AG10803 (cell line): ENCODE measurements at regions not wholly inside any gene's neighbourhood (a gene's known extent, or its start where the extent isn't known, plus 50 kb on each side); places are given as distances from the start of the nearest gene placed in this dataset.

Experiments used
- DNase-seq: peaks from one replicate; pipeline ENCODE4 v3.0.0; 2010; ENCODE audit warnings: low read depth
- H3K4me3 ChIP-seq: 2 replicates; pipeline ENCODE4 v1.5.1; 2011; ENCODE audit warnings: mild to moderate bottlenecking, low read length, control low read depth
- CTCF ChIP-seq: conservative IDR thresholded peaks from 2 replicates; pipeline ENCODE4 v1.5.1; 2011; ENCODE audit warnings: mild to moderate bottlenecking, low read length, control low read depth, inconsistent platforms

GRCh38 chr7:51589111-51589510, 272.5 kb upstream of the COBL start:
- TF ChIP-seq CTCF = no peak
- H3K4me3 ChIP-seq = no peak overlapping the region
- no peak for DNase-seq

- H3K4me3 ChIP-seq = no peak overlapping the region
- no peak for DNase-seq
- no peak for TF ChIP-seq CTCF
Observed at GRCh38 chr7:51587604-51588003, 271.0 kb upstream of the COBL start.

GRCh38 chr7:51577390-51577789, 260.8 kb upstream of the COBL start:
- no peak overlapping the region for H3K4me3 ChIP-seq
- TF ChIP-seq CTCF = no peak
- DNase-seq = no peak

- no peak for DNase-seq
- H3K4me3 ChIP-seq = no peak overlapping the region
- TF ChIP-seq CTCF = no peak
Observed at GRCh38 chr7:51569581-51569980, 253.0 kb upstream of the COBL start.

GRCh38 chr7:51569176-51569575, 252.6 kb upstream of the COBL start:
- DNase-seq = no peak
- no peak overlapping the region for H3K4me3 ChIP-seq
- TF ChIP-seq CTCF = no peak

GRCh38 chr7:51551070-51551469, 234.5 kb upstream of the COBL start:
- TF ChIP-seq CTCF = no peak
- H3K4me3 ChIP-seq = no peak overlapping the region
- DNase-seq = no peak

- TF ChIP-seq CTCF = no peak
- no peak overlapping the region for H3K4me3 ChIP-seq
- no peak for DNase-seq
Observed at GRCh38 chr7:51545131-51545530, 228.5 kb upstream of the COBL start.
